Colonic mucosa (tissue), 4 donors: ENCODE measurements at regions not wholly inside any gene's neighbourhood (a gene's known extent, or its start where the extent isn't known, plus 50 kb on each side); places are given as distances from the start of the nearest gene placed in this dataset.

Source experiments
- DNase-seq: peaks from one replicate; pipeline ENCODE4 v3.0.0-alpha.2; 2020
- H3K27ac ChIP-seq: fragments of 200-600 bp; one replicate; pipeline ENCODE4 v1.8.0; 2021
- H3K27me3 ChIP-seq: fragments of 200-600 bp; one replicate; pipeline ENCODE4 v1.8.0; 2021
- H3K36me3 ChIP-seq: fragments of 200-600 bp; one replicate; pipeline ENCODE4 v1.8.0; 2021
- H3K4me1 ChIP-seq: fragments of 200-600 bp; one replicate; pipeline ENCODE4 v1.8.0; 2021; ENCODE audit warnings: mild to moderate bottlenecking
- H3K4me3 ChIP-seq: fragments of 200-600 bp; one replicate; pipeline ENCODE4 v1.8.0; 2021
- H3K9ac ChIP-seq, 2 donors: one replicate each; pipeline ENCODE4 v1.7.0; 2013; ENCODE audit warnings: control low read depth in 2 of 2, low read depth in 2 of 2, low read length in 2 of 2
- H3K9me3 ChIP-seq: fragments of 200-600 bp; one replicate; pipeline ENCODE4 v1.8.0; 2021
- intact Hi-C: fragments of 100-400 bp; cut with DNase I; formaldehyde crosslinking; loops from one replicate; pipeline ENCODE4 v1.14.1; 2022
- TF ChIP-seq, protein P1 (sequence below): fragments of 200-600 bp; IDR thresholded peaks from one replicate; pipeline ENCODE4 v1.8.0; 2022; ENCODE audit warnings: antibody characterized with exemption, mild to moderate bottlenecking
- donor health status: healthy.
- donor health status: DM: no; HTN: no; CAD: no.
- donor health status: DM: no; HTN: no; CAD: no.

DNA sequence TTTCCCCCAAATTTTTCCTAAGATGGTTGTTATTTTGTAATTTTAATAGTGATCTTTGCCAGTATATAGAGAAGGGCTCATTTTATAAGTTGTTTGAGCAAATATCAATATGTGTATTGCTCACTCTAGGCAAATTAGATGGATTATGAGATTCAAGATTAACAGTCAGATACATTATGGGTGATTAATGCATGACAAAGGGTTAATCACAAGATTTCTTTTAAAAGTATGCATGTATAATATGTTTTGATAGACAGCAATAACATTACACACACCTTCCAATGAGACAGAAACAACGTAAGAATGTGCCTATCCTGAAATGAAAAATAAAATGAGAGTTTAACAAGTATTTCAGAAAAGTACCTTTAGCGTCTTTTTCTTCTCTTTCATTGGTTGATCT is 547.6 kb upstream of the AGTR1 start:
- intact Hi-C loops: no loop called here
- TF ChIP-seq, protein P1, sequence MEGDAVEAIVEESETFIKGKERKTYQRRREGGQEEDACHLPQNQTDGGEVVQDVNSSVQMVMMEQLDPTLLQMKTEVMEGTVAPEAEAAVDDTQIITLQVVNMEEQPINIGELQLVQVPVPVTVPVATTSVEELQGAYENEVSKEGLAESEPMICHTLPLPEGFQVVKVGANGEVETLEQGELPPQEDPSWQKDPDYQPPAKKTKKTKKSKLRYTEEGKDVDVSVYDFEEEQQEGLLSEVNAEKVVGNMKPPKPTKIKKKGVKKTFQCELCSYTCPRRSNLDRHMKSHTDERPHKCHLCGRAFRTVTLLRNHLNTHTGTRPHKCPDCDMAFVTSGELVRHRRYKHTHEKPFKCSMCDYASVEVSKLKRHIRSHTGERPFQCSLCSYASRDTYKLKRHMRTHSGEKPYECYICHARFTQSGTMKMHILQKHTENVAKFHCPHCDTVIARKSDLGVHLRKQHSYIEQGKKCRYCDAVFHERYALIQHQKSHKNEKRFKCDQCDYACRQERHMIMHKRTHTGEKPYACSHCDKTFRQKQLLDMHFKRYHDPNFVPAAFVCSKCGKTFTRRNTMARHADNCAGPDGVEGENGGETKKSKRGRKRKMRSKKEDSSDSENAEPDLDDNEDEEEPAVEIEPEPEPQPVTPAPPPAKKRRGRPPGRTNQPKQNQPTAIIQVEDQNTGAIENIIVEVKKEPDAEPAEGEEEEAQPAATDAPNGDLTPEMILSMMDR: no peak
- no peak overlapping the region for H3K27ac ChIP-seq

DNA sequence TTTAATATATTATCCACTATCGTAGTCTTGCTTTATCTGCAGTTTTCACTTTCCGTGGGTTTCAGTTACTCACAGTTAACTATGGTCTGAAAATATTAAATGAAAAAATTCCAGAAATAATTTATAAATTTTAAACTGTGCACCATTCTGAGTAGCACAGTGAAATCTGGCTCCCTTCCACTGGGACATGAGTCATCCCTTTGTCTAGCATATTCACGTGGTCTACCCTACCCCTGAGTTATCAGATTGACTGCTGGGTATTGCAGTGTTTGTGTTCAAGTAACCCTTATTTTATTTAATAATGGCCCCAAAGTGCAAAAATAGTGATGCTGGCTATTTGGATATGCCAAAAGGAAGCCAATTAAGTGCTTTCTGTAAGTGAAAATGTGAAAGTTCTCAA is 539.5 kb upstream of the AGTR1 start:
- no peak overlapping the region for H3K4me3 ChIP-seq
- no peaks in the 10 kb centered on the region for H3K9me3 ChIP-seq
- H3K27ac ChIP-seq: no peak overlapping the region
- no peaks in the 10 kb centered on the region for H3K4me1 ChIP-seq
- TF ChIP-seq, protein P1: no peak
- H3K27me3 ChIP-seq: no peaks in the 10 kb centered on the region
- DNase-seq: no peak
- H3K36me3 ChIP-seq: no peaks in the 10 kb centered on the region
- no peak overlapping the region for H3K9ac ChIP-seq
- intact Hi-C loops: no loop called here

More for the DNA sequence above, 547.6 kb upstream of the AGTR1 start:
- Histone ChIP-seq H3K9me3 (no peaks in the 10 kb centered on the region), H3K36me3 (no peaks in the 10 kb centered on the region), H3K4me3 (no peak overlapping the region), H3K4me1 (no peaks in the 10 kb centered on the region), H3K27me3 (no peaks in the 10 kb centered on the region), H3K9ac (no peak overlapping the region)
- DNase-seq: no peak

DNA sequence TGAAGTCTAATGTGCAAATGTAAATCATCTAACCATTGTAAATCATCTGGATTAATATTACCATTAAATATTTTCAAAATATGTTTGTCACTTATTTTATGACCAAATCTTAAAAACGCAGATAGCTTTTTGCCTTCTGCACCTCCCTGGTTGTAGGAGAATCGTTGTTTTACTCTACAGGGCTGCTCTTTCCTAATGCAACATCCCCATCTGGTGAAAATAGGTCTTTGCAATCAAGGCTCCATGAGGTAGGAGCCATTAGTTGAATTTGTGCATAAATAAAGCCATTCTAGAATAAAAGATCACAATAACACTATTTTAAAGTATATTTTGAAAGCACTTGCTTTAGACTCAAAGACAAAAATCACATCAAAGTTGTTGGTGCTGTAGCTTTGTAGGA is 535.6 kb upstream of the AGTR1 start:
- H3K4me3 ChIP-seq: no peak overlapping the region
- H3K4me1 ChIP-seq: no peaks in the 10 kb centered on the region
- TF ChIP-seq, protein P1: no peak
- no peak for DNase-seq
- H3K27me3 ChIP-seq: no peaks in the 10 kb centered on the region
- H3K36me3 ChIP-seq: no peaks in the 10 kb centered on the region
- no peaks in the 10 kb centered on the region for H3K9me3 ChIP-seq
- intact Hi-C loops: no loop called here
- H3K9ac ChIP-seq: no peak overlapping the region
- no peak overlapping the region for H3K27ac ChIP-seq

DNA sequence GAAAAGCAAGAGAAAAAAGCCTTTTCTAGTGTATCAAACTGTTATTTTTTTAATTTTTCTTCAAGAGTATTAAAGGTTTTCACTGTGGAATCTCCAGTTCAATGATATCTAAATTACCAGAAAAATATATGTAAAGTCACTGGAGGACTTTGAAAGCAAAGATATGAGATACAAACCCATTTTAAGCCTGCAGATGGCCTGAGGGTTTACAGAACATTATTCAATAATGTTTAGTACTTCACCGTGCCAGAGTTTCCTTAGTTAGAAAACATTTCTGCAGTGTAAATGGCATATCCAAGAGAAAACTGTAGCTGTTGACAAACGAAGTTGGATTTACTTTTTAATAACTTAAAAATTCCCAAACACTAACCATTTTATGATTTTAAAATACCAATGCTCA is 529.4 kb upstream of the AGTR1 start:
- Histone ChIP-seq H3K9ac (no peak overlapping the region), H3K4me1 (no peaks in the 10 kb centered on the region), H3K27me3 (no peaks in the 10 kb centered on the region), H3K36me3 (no peaks in the 10 kb centered on the region), H3K9me3 (no peaks in the 10 kb centered on the region), H3K4me3 (no peak overlapping the region), H3K27ac (no peak overlapping the region)
- intact Hi-C loops: no loop called here
- DNase-seq: no peak
- TF ChIP-seq, protein P1: no peak

DNA sequence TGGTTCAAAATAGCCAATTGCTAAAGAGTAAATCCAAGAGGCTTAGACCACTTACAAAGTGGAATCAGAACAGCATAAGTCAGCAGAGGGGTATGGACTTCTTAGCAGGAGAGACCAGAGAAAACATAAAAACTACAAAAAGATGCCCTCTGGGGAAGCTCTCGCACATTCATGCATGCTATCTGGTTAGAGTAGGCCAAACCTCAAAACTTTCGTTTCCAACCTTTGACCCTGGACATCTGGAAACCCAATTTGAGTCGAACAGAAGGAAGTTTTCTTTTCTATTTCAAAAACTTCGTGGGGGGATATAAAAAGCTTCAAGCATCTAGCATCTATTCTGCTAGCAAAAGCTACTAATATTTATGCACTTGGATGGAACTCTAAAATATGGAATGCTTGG is 523.9 kb upstream of the AGTR1 start:
- no peak overlapping the region for H3K4me3 ChIP-seq
- H3K9ac ChIP-seq: no peak overlapping the region
- intact Hi-C loops: no loop called here
- H3K27me3 ChIP-seq: no peaks in the 10 kb centered on the region
- TF ChIP-seq, protein P1: no peak
- no peaks in the 10 kb centered on the region for H3K36me3 ChIP-seq
- H3K27ac ChIP-seq: no peak overlapping the region
- no peaks in the 10 kb centered on the region for H3K9me3 ChIP-seq
- no peak for DNase-seq
- H3K4me1 ChIP-seq: no peaks in the 10 kb centered on the region

DNA sequence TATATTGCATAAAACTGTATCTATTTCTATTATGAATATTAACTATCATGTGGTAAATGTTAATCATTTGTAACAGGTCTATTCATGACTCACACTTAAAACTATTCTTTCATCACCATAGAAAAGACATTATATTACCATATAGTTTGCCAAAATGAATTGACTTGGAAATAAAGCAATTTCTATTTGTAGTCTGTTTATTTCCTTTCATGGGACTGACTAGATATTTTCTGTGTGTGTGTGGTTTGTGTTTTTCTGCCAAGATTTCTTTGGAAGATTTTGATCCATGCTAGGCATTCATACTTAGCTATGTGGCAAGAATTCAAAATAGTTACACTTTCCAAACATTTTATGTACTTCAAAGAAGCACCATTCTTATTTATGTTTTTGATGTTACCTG is 522.5 kb upstream of the AGTR1 start:
- H3K9ac ChIP-seq: no peak overlapping the region
- no peak overlapping the region for H3K27ac ChIP-seq
- intact Hi-C loops: no loop called here
- no peaks in the 10 kb centered on the region for H3K27me3 ChIP-seq
- DNase-seq: no peak
- H3K9me3 ChIP-seq: no peaks in the 10 kb centered on the region
- TF ChIP-seq, protein P1: no peak
- no peak overlapping the region for H3K4me3 ChIP-seq
- no peaks in the 10 kb centered on the region for H3K36me3 ChIP-seq
- H3K4me1 ChIP-seq: no peaks in the 10 kb centered on the region
